GM18867 (cell line): ENCODE measurements at regions not wholly inside any gene's neighbourhood (a gene's known extent, or its start where the extent isn't known, plus 50 kb on each side); places are given as distances from the start of the nearest gene placed in this dataset.
A peak's percentile ranks its signal among the peaks of the same experiment; 100 is the strongest.
"Not testable (repeated sequence)": the region's sequence is repeated elsewhere in the genome, so short reads cannot be mapped to it uniquely, and the experiment has no call there.

ENCODE experiments used
- ATAC-seq: cut with Tn5 transposase; IDR thresholded peaks from one replicate; pipeline ENCODE4 v1.9.1; 2021; ENCODE audit warnings: mild to moderate bottlenecking, moderate library complexity; ENCODE audit not compliant: unreplicated experiment

DNA sequence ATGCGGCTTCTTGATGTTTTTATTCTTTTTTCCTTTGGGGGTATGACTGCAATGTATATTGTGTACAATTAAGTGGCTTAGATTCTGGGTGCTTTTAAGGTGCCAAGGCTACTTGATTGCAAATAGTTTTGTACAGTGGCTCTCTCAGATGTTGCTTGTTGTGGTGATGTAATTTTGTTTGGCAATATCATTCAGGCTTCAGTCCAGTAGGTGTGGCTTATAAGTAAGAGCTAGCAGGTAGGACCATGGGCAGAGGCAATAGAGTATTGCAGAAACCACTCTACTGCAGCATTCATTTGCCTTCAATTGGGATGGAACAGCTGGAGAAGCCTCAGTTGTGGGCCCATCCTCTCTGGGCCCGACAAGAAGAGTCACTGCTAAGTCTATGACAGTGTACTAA lies 407.9 kb upstream of the MAN1A1 start:
- ATAC-seq: no peak

DNA sequence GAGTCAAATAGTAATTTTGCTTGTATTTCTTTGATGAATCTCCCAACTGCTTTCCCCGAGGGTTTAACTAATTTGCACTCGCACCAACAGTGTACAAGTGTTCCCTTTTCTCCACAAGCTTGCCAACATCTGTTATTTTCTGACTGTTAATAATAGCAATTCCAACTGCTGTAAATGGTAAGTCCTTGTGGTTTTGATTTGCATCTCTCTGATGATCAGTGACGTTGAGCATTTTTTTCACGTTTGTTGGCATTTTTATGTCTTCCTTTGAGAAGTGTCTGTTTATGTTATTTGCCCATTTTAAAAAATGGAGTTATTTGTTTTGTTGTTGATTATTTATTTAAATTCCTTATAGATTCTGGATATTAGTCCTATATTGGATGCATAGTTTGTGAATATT lies 399.8 kb upstream of the MAN1A1 start:
- no peak for ATAC-seq

DNA sequence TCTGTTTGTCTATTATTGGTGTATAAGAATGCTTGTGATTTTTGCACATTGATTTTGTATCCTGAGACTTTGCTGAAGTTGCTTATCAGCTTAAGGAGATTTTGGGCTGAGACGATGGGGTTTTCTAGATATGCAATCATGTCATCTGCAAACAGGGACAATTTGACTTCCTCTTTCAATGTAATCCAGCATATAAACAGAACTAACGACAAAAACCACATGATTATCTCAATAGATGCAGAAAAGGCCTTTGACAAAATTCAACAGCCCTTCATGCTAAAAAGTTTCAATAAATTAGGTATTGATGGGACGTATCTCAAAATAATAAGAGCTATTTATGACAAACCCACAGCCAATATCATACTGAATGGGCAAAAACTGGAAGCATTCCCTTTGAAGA lies 399.0 kb upstream of the MAN1A1 start:
- not testable (repeated sequence) for ATAC-seq

DNA sequence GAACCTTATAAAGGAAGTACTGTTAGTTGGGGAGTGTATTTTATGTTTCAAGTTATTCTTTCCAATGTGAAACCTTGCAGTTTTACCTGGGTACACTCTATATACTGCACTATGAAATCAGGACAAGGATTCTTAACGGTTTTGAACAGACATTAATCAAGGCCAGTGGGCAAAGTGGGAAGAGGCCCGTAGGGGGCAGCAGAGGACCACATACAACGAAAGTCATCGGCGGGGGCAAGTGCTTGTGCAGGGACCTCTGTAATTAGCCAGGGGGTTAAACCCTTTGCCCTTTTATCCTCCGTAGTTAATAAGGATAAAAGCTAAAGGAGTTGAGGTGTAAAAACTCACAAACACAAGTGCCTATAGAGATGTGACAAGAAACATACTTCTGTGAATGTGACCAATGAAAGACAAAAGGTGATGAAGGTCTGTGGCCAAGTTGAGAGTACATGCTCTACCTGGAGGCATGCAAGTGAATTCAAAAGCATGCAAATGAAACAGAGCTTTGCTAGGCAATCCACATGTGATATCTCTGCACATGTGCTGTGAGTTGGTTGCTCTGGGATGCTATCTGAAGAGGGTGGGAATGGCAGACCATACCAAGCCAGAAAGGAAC lies 392.7 kb upstream of the MAN1A1 start:
- ATAC-seq: peak; percentile 93

DNA sequence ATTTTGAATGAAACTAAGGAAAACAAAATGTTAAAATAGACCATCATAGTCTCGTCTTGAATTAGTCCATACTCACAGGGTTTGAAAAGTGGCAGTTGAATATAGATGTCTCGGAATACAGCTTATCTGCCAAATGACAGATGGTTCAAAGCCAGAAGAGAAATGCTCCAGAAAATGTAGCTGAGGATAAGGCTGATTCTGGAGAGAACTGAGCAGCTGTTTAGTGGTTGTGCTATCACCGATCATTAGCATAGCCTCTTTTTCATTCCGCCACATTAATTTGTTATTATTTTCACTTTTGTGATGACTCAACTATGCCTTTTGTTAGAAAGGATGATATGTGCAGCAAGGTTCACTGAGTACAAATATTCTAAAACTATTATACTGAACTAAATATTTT lies 390.2 kb upstream of the MAN1A1 start:
- ATAC-seq: peak; percentile 48

DNA sequence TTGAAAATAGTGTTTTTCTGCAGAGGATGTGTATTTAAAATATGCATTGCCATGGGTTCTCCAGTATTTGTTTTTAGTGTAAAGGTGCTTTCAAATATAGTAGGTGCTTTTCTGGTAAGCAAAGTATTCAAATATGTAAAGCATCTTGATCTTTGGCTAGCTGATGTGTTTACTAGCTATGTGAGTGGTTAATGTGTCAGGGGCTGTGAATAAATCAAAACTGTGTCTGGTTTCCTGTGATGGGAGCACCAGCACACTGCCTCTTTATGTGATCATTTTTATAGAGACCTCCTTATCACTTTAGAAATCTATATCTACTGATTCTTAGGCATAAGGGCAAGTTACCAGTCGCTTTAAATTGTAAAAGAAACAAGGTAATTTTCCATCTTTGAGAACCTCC lies 388.9 kb upstream of the MAN1A1 start:
- ATAC-seq: no peak

DNA sequence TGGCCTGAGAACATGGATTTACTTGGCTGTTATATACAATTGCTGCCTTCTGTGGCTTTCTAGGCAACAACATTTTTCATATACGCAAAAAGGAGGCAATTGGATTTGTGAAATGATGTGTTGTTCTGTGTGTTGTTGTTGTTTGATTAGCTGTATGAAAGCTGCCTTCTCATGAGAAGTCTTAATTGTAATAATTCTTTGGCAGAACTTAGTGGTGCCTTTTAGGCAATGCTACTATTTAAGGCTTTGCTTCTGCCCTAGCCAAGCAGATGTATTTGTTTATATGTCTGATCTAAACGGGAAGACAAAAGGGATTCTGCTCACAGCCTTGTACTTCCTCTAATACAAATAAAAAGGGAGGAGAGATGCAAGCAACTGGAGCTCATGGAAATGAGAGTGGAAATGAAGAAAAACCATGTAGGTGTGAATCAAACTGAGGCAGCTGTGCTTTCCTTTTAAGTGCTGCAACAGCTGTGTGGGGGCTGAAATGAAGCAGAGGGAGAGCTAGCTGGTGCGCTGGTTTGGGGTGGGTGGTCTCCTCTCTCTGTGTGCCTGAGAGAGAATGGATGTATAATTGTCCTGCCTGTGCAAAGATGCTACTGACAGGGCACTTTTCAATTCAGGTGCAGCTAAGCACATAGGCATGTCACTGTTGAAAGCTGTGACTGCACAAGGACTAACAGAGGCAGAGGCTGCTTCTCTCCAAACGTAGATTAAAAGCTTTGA lies 386.9 kb upstream of the MAN1A1 start:
- no peak for ATAC-seq

DNA sequence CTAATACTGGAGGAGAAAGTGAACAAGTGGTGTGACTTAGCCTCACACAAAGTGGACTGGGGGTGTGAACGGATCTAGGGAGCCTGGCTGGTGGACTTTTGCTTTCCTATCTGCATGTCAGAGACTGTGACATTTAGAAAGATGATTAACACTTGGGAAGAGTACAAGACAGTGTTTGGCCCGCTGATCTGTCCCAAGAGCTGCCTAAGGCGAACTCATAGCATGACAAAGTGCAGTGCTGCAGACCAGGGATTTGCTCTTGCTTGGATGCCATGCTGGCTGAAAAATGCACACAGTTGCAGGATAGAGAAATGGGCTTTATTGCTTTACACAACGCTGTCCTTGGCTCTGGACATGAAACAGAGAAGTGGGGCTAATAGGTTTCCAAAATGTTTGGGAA lies 386.0 kb upstream of the MAN1A1 start:
- no peak for ATAC-seq

DNA sequence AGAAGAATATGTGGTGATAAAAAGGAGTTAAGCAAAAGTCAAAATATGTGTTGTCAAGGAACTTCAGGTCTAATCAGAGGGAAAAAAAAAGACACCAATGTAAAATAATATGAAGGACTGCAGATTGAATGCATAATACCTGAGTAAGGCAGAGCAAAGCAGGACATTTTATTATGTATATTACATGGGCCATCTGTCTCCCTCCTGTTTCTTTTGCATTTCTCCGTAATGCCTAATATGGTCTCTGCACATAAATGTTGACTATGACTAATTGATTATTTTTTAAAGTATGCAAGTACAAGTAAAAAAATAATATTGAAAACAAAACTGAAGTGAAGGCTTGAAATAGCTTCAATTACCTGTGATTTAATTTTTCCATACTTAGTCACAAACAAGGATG lies 384.7 kb upstream of the MAN1A1 start:
- no peak for ATAC-seq

DNA sequence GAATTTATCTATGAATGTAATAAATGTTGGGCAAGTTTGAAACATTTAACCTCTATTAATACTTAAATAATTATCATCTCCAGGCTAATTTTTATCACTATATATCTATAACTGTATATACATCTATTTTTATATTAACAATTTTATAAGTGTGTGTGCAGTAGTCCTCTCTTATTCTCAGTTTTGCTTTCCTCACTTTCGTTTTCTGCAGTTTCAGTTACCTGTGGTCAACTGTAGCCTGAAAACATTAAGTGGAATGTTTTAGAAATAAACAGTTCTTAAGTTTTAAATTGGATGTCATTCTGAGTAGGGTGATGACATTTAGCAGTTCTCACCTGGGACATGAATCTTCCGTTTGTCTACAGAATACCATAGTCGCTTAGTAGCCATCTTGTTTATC lies 379.4 kb upstream of the MAN1A1 start:
- peak; percentile 88 for ATAC-seq

DNA sequence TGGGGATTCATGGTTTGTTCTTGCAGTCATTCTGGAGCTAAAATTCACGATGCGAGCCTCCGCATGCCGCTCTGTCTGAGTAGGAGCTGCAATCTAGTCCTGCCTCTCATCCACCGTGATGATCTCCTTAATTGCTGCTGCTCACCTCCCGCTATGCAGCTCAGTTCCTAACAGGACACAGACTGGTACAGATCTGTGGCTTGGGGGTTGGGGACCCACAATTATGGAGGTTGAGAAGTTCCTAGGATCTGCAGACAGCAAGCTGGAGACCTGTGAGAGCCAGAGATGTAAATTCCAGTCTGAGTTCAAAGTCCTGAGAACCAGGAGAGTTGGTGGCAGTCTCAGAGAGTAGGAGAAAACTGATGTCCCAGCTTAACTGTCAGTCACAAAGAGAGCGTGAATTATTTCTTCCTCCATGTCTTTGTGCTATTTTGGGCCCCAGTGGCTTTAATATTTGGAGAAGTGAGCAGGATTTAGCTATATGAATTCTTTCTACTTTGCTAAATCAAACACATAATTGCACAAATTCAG lies 378.7 kb upstream of the MAN1A1 start:
- no peak for ATAC-seq

DNA sequence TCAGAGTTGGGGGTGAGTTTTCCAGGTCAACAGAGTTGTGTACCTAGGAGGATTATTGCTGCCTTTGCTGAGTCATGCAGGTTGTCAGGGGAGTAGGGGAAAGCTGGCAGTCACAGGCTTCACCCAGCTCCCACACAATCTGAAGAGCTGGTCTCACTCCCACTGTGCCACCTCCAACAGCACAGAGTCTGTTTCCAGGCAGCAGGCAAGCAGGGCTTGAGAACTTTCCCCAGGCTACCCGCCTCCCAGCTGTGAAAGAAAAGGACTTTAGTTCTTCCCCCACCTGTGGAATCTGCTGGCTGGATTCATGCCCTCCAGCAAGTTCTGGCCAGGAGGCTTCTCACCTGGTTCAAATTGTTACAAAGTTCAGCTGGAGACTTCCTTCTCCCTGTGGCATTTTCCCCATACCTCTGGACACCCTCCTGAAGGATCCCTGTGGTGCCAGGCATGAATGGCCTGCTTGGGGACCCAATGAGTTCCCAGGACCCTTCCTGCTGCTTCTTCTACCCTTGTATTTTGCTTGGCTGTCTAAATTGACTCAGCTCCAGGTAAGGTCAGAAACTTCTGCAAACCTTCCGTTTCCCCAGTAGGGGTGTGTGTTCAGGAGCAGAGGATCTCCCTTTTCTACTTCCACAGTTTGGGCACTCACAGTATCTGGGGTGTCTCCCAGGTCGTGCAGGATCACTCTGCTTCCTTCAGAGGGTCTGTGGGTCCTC lies 378.1 kb upstream of the MAN1A1 start:
- ATAC-seq: no peak

DNA sequence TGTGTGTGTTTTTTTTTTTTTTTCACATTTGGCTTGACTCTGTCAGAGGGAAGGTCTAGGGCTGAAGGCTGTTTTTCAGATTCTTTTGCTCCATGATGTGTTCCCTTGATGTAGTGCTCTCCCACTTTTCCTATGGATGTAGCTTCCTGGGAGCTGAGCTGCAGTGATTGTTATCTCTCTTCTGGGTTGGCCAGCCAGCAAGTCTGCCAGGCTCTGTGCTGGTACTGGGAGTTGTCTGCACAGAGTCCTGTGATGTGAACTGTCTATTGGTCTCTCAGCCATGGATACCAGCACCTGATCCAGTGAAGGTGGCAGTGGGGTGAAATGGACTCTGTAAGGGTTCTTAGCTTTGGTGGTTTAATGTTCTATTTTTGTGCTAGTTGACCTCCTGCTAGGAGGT lies 377.4 kb upstream of the MAN1A1 start:
- not testable (repeated sequence) for ATAC-seq

DNA sequence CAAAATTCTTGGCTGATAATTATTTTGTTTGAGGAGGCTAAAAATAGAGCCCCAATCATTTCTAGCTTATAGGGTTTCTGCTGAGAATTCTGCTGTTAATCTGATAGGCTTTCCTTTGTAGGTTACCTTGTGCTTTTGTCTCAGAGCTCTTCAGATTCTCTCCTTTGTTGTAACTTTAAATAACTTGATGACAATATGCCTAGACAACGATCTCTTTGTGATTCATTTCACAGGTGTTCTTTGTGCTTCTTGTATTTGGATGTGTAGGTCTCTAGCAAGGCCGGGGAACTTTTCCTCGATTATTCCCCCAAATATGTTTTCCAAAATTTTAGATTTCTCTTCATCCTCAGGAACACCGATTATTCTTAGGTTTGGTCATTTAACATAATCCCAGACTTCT lies 376.5 kb upstream of the MAN1A1 start:
- no peak for ATAC-seq

DNA sequence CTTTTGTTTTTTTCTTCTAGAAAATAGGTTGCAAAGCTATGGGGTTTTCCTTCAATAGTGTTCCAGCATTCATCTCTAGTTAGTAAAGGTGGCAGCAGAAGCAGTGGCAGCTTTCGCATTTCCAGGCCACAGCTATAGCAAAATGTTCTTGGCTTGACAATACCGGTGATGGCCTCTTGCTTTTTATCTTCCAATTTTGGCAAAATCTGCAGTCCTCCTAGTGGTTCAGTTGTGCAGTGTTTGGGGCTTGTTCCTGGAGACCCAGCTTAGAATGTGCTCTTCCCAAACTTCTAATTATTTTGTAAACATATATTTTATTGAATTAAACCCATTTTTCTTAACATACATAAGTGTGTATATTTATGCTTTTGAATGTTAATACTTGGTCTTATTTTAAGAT lies 370.6 kb upstream of the MAN1A1 start:
- peak; percentile 45 for ATAC-seq

DNA sequence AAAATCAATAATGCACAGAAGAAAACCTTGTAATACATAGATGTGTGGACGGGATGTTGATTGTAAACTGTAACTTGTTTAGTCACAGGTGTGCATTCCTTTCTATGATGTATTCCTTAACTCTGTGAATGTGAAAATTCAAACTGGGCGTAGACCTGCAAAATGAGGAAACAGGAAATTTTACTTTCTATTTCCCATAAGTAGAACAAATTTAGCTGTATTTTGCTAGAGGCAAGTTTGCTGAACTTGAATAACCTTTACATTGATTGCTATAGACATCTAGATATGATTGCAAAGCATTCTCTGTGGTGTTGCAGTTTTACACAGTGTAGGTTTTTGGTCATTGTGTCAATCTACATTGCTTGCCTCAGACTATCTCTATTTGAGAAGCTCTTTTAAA lies 368.4 kb upstream of the MAN1A1 start:
- no peak for ATAC-seq

DNA sequence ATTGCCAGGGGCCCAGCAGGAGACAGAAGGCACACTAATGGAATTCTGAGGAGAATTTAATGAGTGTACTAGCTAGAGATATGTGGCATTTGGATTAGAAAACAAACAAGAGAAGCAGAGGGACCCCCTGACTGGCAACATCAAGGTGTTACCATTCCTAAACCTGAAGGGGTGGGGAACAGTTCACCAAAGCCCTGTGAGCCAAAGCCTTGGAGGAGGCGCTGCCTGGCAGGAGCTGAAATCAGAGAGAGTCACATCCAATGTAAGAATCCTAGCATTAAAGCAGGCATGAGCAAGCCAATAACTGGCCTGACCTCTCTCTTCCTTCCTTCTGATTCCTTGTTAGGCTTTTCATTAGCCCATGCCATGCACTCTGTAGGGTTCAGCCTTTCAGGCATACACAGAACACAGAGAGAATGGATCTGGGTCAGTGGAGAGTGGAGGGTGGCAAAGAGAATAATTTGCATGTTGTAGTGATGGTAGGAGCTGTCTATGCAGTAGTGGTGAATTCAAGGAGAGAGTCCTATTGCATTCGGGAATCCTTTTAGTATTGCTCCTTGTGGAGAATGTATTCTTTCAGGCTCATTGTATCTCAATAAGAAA lies 367.2 kb upstream of the MAN1A1 start:
- no peak for ATAC-seq

DNA sequence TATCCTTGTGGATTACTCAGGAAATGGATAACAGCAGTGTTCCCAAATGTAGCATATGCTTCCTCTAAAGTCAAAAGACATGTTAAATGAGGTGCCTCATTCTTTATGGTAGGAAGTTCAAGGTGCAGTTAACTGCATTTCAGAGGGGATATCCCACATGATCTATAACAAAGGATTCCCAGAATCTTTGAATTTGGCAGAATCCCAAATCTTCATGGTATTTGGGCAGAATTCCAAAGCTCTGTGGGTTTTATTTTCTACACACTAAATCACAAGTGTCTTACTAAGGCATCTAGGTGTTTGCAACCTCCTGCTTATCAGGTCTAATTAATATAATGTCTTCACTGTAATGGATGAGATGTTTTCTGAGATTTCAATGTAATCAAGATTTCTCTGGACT lies 364.3 kb upstream of the MAN1A1 start:
- ATAC-seq: no peak

DNA sequence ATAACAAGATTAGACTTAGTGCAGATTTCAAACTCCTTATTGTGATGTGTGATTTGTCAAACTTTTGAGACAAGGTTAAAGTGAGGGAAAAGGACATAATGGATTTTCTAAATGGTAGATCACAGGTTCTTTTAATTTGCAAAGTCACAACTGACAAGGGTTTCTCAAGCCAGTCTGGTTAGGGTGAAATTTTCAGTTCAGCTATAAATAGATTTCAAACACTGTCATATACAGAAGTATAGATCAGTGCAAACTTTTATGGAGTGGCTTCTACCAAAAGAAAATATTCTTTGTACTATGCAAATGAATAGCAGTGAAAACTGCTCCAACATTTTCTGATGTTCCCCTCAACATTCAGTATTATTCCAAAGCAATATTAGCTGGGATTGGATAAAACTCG lies 337.1 kb upstream of the MAN1A1 start:
- peak; percentile 73 for ATAC-seq

DNA sequence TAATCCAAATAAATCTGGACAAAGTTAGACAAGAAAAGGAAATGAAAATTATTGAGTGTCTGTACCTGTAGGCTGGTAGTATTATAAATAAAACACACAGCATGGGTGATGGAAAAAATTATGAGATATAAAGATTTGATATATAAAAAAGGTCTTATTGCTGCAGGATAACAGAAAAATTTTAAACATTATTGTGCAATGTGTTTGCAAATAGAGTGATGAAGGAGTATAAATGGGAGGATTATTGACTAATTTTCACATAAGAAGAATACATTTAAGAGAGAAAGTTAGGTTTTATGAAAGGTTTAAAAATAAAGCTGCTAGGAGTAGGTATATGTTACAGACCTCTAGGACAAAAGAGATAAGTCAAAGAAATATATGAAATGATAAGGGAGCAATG lies 336.7 kb upstream of the MAN1A1 start:
- no peak for ATAC-seq

DNA sequence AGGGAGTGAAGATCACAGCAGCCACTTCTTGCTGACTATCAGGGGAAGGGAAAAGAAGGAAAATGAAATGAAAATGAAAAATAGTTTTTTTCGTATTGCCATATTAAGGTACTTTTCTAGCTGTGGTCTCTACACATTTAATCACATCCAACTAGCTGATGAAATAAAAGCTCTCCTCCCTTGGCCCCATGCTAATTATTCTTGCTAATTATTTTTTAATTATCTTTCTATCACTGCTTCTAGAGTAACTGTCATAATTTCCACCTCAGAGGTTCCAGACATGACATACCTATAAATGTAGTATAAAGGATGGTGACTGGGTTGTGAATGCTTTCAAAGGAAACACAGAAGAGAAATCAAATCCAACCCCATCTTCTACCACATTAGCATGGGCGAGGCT lies 334.1 kb upstream of the MAN1A1 start:
- ATAC-seq: no peak

DNA sequence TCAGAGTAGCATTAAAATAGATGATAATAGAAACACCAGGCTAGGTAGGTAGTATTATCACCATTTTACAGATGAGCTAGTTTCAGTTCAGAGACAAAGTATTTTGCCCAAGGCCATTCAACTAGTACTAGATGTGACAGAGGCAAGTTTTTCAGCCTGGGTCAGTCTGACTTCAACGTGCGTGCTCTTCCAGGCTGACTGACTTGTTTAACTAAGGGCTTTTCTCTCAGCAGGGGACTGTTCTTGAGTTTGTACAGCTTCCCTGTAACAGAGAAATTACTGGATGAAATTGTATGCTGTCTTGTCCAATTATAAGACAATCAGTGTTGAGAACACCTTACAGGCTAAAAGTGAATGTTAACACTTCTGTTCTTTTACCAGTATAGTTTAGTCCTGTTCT lies 333.5 kb upstream of the MAN1A1 start:
- no peak for ATAC-seq
